Fibroblast of lung (primary cell): ENCODE measurements at regions not wholly inside any gene's neighbourhood (a gene's known extent, or its start where the extent isn't known, plus 50 kb on each side); places are given as distances from the start of the nearest gene placed in this dataset.

ENCODE experiments used
- CTCF ChIP-seq, 2 donors: IDR thresholded peaks in 1 of 2; conservative IDR thresholded peaks in 1 of 2; 1 replicate in 1 of 2; 2 replicates in 1 of 2; pipeline ENCODE4 v1.5.1; 2011 to 2012; ENCODE audit warnings: low read length in 2 of 2, control low read depth in 1 of 2, inconsistent platforms in 1 of 2, low read depth in 1 of 2, mild to moderate bottlenecking in 1 of 2
- EZH2 ChIP-seq: IDR thresholded peaks from 2 replicates; pipeline ENCODE4 v1.5.1; 2012; ENCODE audit warnings: low read length, control low read depth, mild to moderate bottlenecking; ENCODE audit errors: missing control alignments

- no peak for TF ChIP-seq EZH2
- peak; percentile 13 to 50 for TF ChIP-seq CTCF (conservative IDR thresholded peaks at IDR 0.05 in 1 of 2, IDR thresholded peaks at IDR 0.05 in 1 of 2; ENCODE audit: low read depth in 1 of 2, low read length in 2 of 2)
Measured at GRCh38 chr12:98227162-98227561, 288.2 kb upstream of the TMPO start.
